Posterior cingulate gyrus (tissue), 11 donors: ENCODE measurements at regions not wholly inside any gene's neighbourhood (a gene's known extent, or its start where the extent isn't known, plus 50 kb on each side); places are given as distances from the start of the nearest gene placed in this dataset.
A peak's percentile ranks its signal among the peaks of the same experiment; 100 is the strongest.

Source experiments
- DNase-seq, 10 donors: peaks; one replicate each; pipeline versions ENCODE4 v3.0.0 to v3.0.0-alpha.2; 2020 to 2021; ENCODE audit warnings: mixed read lengths in 3 of 10
- intact Hi-C: fragments of 100-400 bp; cut with DNase I; formaldehyde crosslinking; loops from one replicate; pipeline ENCODE4 v1.15.1; 2023

GRCh38 chr16:85483424-85483823, 129.7 kb upstream of the GSE1 start:
- intact Hi-C loops: no loop called here
- no peak for DNase-seq

GRCh38 chr16:85484347-85485300, 128.5 kb upstream of the GSE1 start:
- DNase-seq: no peak
- intact Hi-C loops: no loop called here

- intact Hi-C loops: no loop called here
- peak in 9 of 10 donors; percentile 34 to 92 (median 46) for DNase-seq
These were observed 127.7 kb upstream of the GSE1 start for GRCh38 chr16:85485379-85485778.

GRCh38 chr16:85486256-85486915, 126.7 kb upstream of the GSE1 start:
- no peak for DNase-seq
- intact Hi-C loops: no loop called here

GRCh38 chr16:85488414-85488813, 124.7 kb upstream of the GSE1 start:
- DNase-seq: no peak
- intact Hi-C loops: no loop called here

GRCh38 chr16:85490407-85491057, 122.6 kb upstream of the GSE1 start:
- no peak for DNase-seq
- intact Hi-C loops: no loop called here

- intact Hi-C loops: no loop called here
- DNase-seq: no peak
These were observed 121.9 kb upstream of the GSE1 start for GRCh38 chr16:85491058-85491771.

- DNase-seq: peak in 9 of 10 donors; percentile 38 to 95 (median 66)
- intact Hi-C loops: no loop called here
These were observed 121.3 kb upstream of the GSE1 start for GRCh38 chr16:85491798-85492294.

- DNase-seq: no peak
- intact Hi-C loops: no loop called here
These were observed 120.7 kb upstream of the GSE1 start for GRCh38 chr16:85492295-85492864.

- no peak for DNase-seq
- intact Hi-C loops: no loop called here
These were observed 118.8 kb upstream of the GSE1 start for GRCh38 chr16:85494315-85494714.

GRCh38 chr16:85495259-85495658, 117.9 kb upstream of the GSE1 start:
- intact Hi-C loops: no loop called here
- DNase-seq: no peak

GRCh38 chr16:85495823-85496538, 117.1 kb upstream of the GSE1 start:
- no peak for DNase-seq
- intact Hi-C loops: no loop called here

- intact Hi-C loops: no loop called here
- no peak for DNase-seq
These were observed 115.4 kb upstream of the GSE1 start for GRCh38 chr16:85497622-85498314.

- intact Hi-C loops: no loop called here
- no peak for DNase-seq
These were observed 114.5 kb upstream of the GSE1 start for GRCh38 chr16:85498607-85499006.

GRCh38 chr16:85500220-85500619, 112.9 kb upstream of the GSE1 start:
- peak in 1 of 10 donors; percentile 68 for DNase-seq
- intact Hi-C loops: no loop called here

- intact Hi-C loops: no loop called here
- DNase-seq: no peak
These were observed 111.2 kb upstream of the GSE1 start for GRCh38 chr16:85501900-85502299.

GRCh38 chr16:85502357-85502756, 110.8 kb upstream of the GSE1 start:
- intact Hi-C loops: no loop called here
- DNase-seq: no peak

- intact Hi-C loops: no loop called here
- no peak for DNase-seq
These were observed 109.4 kb upstream of the GSE1 start for GRCh38 chr16:85503679-85504231.

GRCh38 chr16:85504242-85504641, 108.9 kb upstream of the GSE1 start:
- no peak for DNase-seq
- intact Hi-C loops: no loop called here
